GM12891 (cell line): ENCODE measurements at regions not wholly inside any gene's neighbourhood (a gene's known extent, or its start where the extent isn't known, plus 50 kb on each side); places are given as distances from the start of the nearest gene placed in this dataset.

Experiments used
- DNase-seq: peaks from one replicate; pipeline ENCODE4 v3.0.0; 2011; ENCODE audit warnings: low spot score; ENCODE audit not compliant: insufficient read length
- FAIRE-seq: peaks from 2 replicates; lab custom pipeline; 2011; peaks lifted over from hg19 to GRCh38; lab: Jason Lieb, UNC
- PAX5 ChIP-seq: IDR thresholded peaks from 2 replicates; pipeline ENCODE4 v1.6.1; 2011; ENCODE audit warnings: low read length, moderate library complexity, mild to moderate bottlenecking; ENCODE audit not compliant: insufficient read depth, severe bottlenecking
- POLR2A ChIP-seq: IDR thresholded peaks from 2 replicates; pipeline ENCODE4 v1.6.1; 2011; ENCODE audit warnings: low read depth, low read length, control low read depth
- POLR2AphosphoS5 ChIP-seq: IDR thresholded peaks from 2 replicates; pipeline ENCODE4 v1.6.1; 2011; ENCODE audit warnings: low read depth, low read length, control low read depth
- POU2F2 ChIP-seq: IDR thresholded peaks from 2 replicates; pipeline ENCODE4 v1.6.1; 2011; ENCODE audit warnings: low read depth, mild to moderate bottlenecking, control low read depth, low read length, moderate library complexity
- SPI1 ChIP-seq: IDR thresholded peaks from 2 replicates; pipeline ENCODE4 v1.6.1; 2011; ENCODE audit warnings: low read depth, low read length, control low read depth
- TAF1 ChIP-seq: IDR thresholded peaks from 2 replicates; pipeline ENCODE4 v1.6.1; 2011; ENCODE audit warnings: low read depth, low read length, control low read depth

- TF ChIP-seq SPI1 (no peak), POU2F2 (no peak), TAF1 (no peak), POLR2AphosphoS5 (no peak), POLR2A (no peak), PAX5 (no peak)
- peak; percentile 80 for FAIRE-seq
- DNase-seq = no peak
Measured at GRCh38 chr15:31440754-31441311, 114.2 kb downstream of the KLF13 start.

- TF ChIP-seq TAF1 = no peak
- no peak for TF ChIP-seq POLR2AphosphoS5
- no peak for TF ChIP-seq SPI1
- TF ChIP-seq POLR2A = no peak
- no peak for TF ChIP-seq POU2F2
- no peak for TF ChIP-seq PAX5
- no peak for DNase-seq
- no peak for FAIRE-seq
Measured at GRCh38 chr15:31442226-31442625, 115.6 kb downstream of the KLF13 start.

- DNase-seq = no peak
- peak; percentile 54 for FAIRE-seq
- TF ChIP-seq POU2F2 = no peak
- no peak for TF ChIP-seq PAX5
- TF ChIP-seq POLR2AphosphoS5 = no peak
- no peak for TF ChIP-seq SPI1
- TF ChIP-seq TAF1 = no peak
- no peak for TF ChIP-seq POLR2A
Measured at GRCh38 chr15:31442699-31443111, 116.1 kb downstream of the KLF13 start.

- no peak for DNase-seq
- FAIRE-seq = no peak
Measured at GRCh38 chr15:31444844-31445243, 118.2 kb downstream of the KLF13 start.

GRCh38 chr15:31446546-31446945 is 119.9 kb downstream of the KLF13 start:
- DNase-seq = no peak
- TF ChIP-seq TAF1 = no peak
- TF ChIP-seq POLR2AphosphoS5 = no peak
- FAIRE-seq = no peak

More at GRCh38 chr15:31444844-31445243, 118.2 kb downstream of the KLF13 start:
- no peak for TF ChIP-seq POU2F2
- TF ChIP-seq TAF1 = no peak
- no peak for TF ChIP-seq PAX5
- no peak for TF ChIP-seq POLR2A
- TF ChIP-seq POLR2AphosphoS5 = no peak
- TF ChIP-seq SPI1 = no peak

- FAIRE-seq (peak; percentile 73), DNase-seq (no peak)
- no peak for TF ChIP-seq POU2F2
- TF ChIP-seq SPI1 = no peak
- no peak for TF ChIP-seq POLR2A
- TF ChIP-seq TAF1 = no peak
- no peak for TF ChIP-seq PAX5
- TF ChIP-seq POLR2AphosphoS5 = no peak
Measured at GRCh38 chr15:31447931-31448634, 121.4 kb downstream of the KLF13 start.

- DNase-seq (no peak), FAIRE-seq (peak; percentile 71)
- TF ChIP-seq POU2F2 = no peak
- TF ChIP-seq POLR2AphosphoS5 = no peak
- TF ChIP-seq SPI1 = no peak
- TF ChIP-seq PAX5 = no peak
- no peak for TF ChIP-seq POLR2A
- TF ChIP-seq TAF1 = no peak
Measured at GRCh38 chr15:31448635-31448979, 122.0 kb downstream of the KLF13 start.

- FAIRE-seq (peak; percentile 26), DNase-seq (no peak)
- TF ChIP-seq POLR2A (no peak), POU2F2 (no peak), SPI1 (no peak), POLR2AphosphoS5 (no peak), TAF1 (no peak), PAX5 (no peak)
Measured at GRCh38 chr15:31452595-31453557, 126.2 kb downstream of the KLF13 start.

GRCh38 chr15:31453558-31454318 is 127.1 kb downstream of the KLF13 start:
- DNase-seq = no peak
- FAIRE-seq = no peak
- no peak for TF ChIP-seq PAX5
- TF ChIP-seq POU2F2 = no peak
- TF ChIP-seq SPI1 = no peak
- no peak for TF ChIP-seq TAF1
- no peak for TF ChIP-seq POLR2AphosphoS5
- no peak for TF ChIP-seq POLR2A
